HCT116 (cell line): ENCODE measurements at regions not wholly inside any gene's neighbourhood (a gene's known extent, or its start where the extent isn't known, plus 50 kb on each side); places are given as distances from the start of the nearest gene placed in this dataset.

Experiments used
- ATAC-seq: fragments of 200-7000 bp; cut with Tn5 transposase; 2 replicates; pipeline ENCODE4 v1.9.1; 2020; ENCODE audit warnings: mild to moderate bottlenecking, moderate library complexity
- BruUV-seq: library from RNA; stranded (reverse); fragments of 400-500 nt; replicated peaks from 2 replicates; lab custom pipeline; 2021; lab: Mats Ljungman, UMichigan
- CTCF ChIA-PET: fragments of 300-600 bp; sonication (Branson Sonifier 250); formaldehyde crosslinking; loops from one replicate; lab custom pipeline; 2021; ENCODE audit warnings: antibody characterized with exemption; lab: Charles Lee
- POLR2A ChIA-PET: fragments of 300-600, 350-600 bp; sonication (Branson Sonifier 250); formaldehyde crosslinking; loops from one replicate; lab custom pipeline; 2021; ENCODE audit warnings: antibody characterized with exemption; lab: Charles Lee
- RAD21 ChIA-PET, 2 experiments: fragments of 300-600 bp; sonication (Branson Sonifier 250); formaldehyde crosslinking; loops; one replicate each; lab custom pipeline; 2023; ENCODE audit warnings: low total read pairs in 2 of 2; ENCODE audit not compliant: uncharacterized antibody in 2 of 2, unreplicated experiment in 2 of 2, low non-redundant PET in 1 of 2; lab: Charles Lee
- DNase-seq: peaks from one replicate; pipeline ENCODE4 v3.0.0-alpha.2; 2010; ENCODE audit warnings: low read depth, low spot score
- H2AFZ ChIP-seq: fragments of 200-600 bp; shearing (Covaris generic), sonication (generic); 2 replicates; pipeline ENCODE4 v1.6.1; 2017; ENCODE audit warnings: low read depth, mixed run types, mixed read lengths, antibody characterized with exemption, low read length; ENCODE audit not compliant: poor library complexity, severe bottlenecking
- H3K27ac ChIP-seq: 2 replicates; pipeline ENCODE4 v1.5.1; 2012; ENCODE audit warnings: low read depth, low read length
- H3K27me3 ChIP-seq: fragments of 200-600 bp; sonication (generic); 2 replicates; pipeline ENCODE4 v1.6.1; 2016; ENCODE audit warnings: mixed run types, low read length, mixed read lengths; ENCODE audit not compliant: insufficient read depth
- H3K36me3 ChIP-seq, 2 experiments: fragments of 200-500 bp in 1 of 2; fragments of 200-600 bp in 1 of 2; sonication (Bioruptor generic) in 1 of 2; sonication (generic) in 1 of 2; 2 replicates each; pipeline versions ENCODE4 v1.5.1 to v1.6.1; 2014 to 2016; ENCODE audit warnings: low read length in 2 of 2, inconsistent platforms in 1 of 2, mixed read lengths in 1 of 2, mixed run types in 1 of 2; ENCODE audit not compliant: insufficient read depth in 2 of 2, control insufficient read depth in 1 of 2
- H3K4me1 ChIP-seq, 2 experiments: fragments of 200-600 bp in 1 of 2; sonication (generic) in 1 of 2; 2 replicates each; pipeline versions ENCODE4 v1.5.1 to v1.6.1; 2012 to 2017; ENCODE audit warnings: low read length in 2 of 2, inconsistent platforms in 1 of 2, mild to moderate bottlenecking in 1 of 2, mixed read lengths in 1 of 2, mixed run types in 1 of 2, moderate library complexity in 1 of 2; ENCODE audit not compliant: insufficient read depth in 2 of 2, control insufficient read depth in 1 of 2
- H3K4me2 ChIP-seq: fragments of 200-600 bp; sonication (generic); 2 replicates; pipeline ENCODE4 v1.6.1; 2017; ENCODE audit warnings: mixed run types, low read length, mixed read lengths
- H3K4me3 ChIP-seq, 2 experiments: fragments of 200-600 bp in 1 of 2; sonication (generic) in 1 of 2; replicated peaks in 1 of 2; 2 replicates each; pipeline ENCODE4 v1.5.1; 2011 to 2016; ENCODE audit warnings: low read length in 2 of 2, control low read depth in 1 of 2, low read depth in 1 of 2, mild to moderate bottlenecking in 1 of 2, mixed read lengths in 1 of 2, mixed run types in 1 of 2
- H3K79me2 ChIP-seq: fragments of 200-600 bp; sonication (generic); 2 replicates; pipeline ENCODE4 v1.6.1; 2017; ENCODE audit warnings: mild to moderate bottlenecking, mixed run types, low read length, moderate library complexity, mixed read lengths; ENCODE audit not compliant: insufficient read depth
- H3K9ac ChIP-seq: fragments of 200-600 bp; sonication (generic); 2 replicates; pipeline ENCODE4 v1.6.1; 2016; ENCODE audit warnings: low read length, mixed read lengths
- H3K9me2 ChIP-seq: fragments of 200-600 bp; sonication (generic), shearing (Covaris generic); 2 replicates; pipeline ENCODE4 v1.6.1; 2017; ENCODE audit warnings: mixed run types, mild to moderate bottlenecking, moderate library complexity; ENCODE audit not compliant: insufficient read depth
- H3K9me3 ChIP-seq, 2 experiments: fragments of 200-500 bp in 1 of 2; fragments of 200-600 bp in 1 of 2; sonication (Bioruptor generic) in 1 of 2; sonication (generic) in 1 of 2; 2 replicates each; pipeline ENCODE4 v1.6.1; 2014 to 2017; ENCODE audit warnings: low read length in 2 of 2, mixed read lengths in 2 of 2, inconsistent platforms in 1 of 2, low read depth in 1 of 2, mild to moderate bottlenecking in 1 of 2, mixed run types in 1 of 2, moderate library complexity in 1 of 2; ENCODE audit not compliant: control insufficient read depth in 1 of 2, insufficient read depth in 1 of 2
- H4K20me1 ChIP-seq: fragments of 200-600 bp; sonication (generic), shearing (Covaris generic); 2 replicates; pipeline ENCODE4 v1.6.1; 2017; ENCODE audit warnings: mixed run types, mild to moderate bottlenecking, moderate library complexity; ENCODE audit not compliant: insufficient read depth
- ELF1 ChIP-seq: IDR thresholded peaks from 2 replicates; pipeline ENCODE4 v1.6.1; 2012; ENCODE audit warnings: low read depth, borderline replicate concordance
- FOSL1 ChIP-seq: IDR thresholded peaks from 2 replicates; pipeline ENCODE4 v1.6.1; 2012; ENCODE audit warnings: low read depth
- POLR2A ChIP-seq: IDR thresholded peaks from 2 replicates; pipeline ENCODE4 v1.7.0; 2011; ENCODE audit warnings: borderline replicate concordance; ENCODE audit not compliant: insufficient read depth, insufficient read length; ENCODE audit errors: extremely low read depth
- SIN3A ChIP-seq: IDR thresholded peaks from 2 replicates; pipeline ENCODE4 v1.6.1; 2012; ENCODE audit warnings: low read depth
- intact Hi-C: fragments of 100-400 bp; cut with micrococcal nuclease; formaldehyde crosslinking; loops from 2 replicates; pipeline ENCODE4 v1.10.0; 2022
- TF ChIP-seq, protein P1 (sequence below): IDR thresholded peaks from 2 replicates; pipeline ENCODE4 v1.6.1; 2012

DNA sequence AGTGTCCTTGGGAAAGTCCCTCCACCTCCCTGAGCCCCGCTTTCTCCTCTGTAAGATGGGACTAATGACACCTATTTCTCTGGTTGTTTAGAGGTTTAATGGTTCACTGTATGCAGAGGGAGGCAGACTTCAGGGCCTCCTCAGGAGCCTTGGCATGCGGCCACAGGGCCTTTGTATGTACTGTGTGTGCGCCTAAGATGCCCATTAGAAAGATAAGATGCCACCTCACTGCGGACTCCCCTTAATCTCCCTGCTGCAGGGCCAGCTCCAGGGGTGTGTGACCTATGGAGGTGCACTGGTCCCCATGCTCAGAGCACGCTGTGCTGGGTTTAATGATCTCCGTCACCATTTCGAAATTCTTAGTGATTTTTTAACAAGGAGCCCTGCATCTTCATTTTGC lies 59.3 kb downstream of the TMEM235 start:
- no peaks in the 10 kb centered on the region for H3K27me3 ChIP-seq
- intact Hi-C loops: loop anchor here (1.0 kb wide), 1 partner anchor 49 kb away; no protein-coding TSS in a partner anchor
- peaks cover 2 to 23% of the 10 kb centered on the region in 2 experiments; a peak in 2 of 4 replicates for H3K4me1 ChIP-seq
- TF ChIP-seq ELF1 (no peak), POLR2A (no peak), SIN3A (no peak), FOSL1 (no peak)
- TF ChIP-seq, protein P1, sequence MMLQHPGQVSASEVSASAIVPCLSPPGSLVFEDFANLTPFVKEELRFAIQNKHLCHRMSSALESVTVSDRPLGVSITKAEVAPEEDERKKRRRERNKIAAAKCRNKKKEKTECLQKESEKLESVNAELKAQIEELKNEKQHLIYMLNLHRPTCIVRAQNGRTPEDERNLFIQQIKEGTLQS: no peak
- TF ChIP-seq, all 23 proteins: peak for 0
- H3K27ac ChIP-seq: no peak overlapping the region
- H2AFZ ChIP-seq: no peak overlapping the region
- BruUV-seq: no TSS peak
- no peaks in the 10 kb centered on the region for H3K9me3 ChIP-seq
- DNase-seq (no peak), ATAC-seq (no peak)
- H3K9ac ChIP-seq: no peak overlapping the region
- no peaks in the 10 kb centered on the region for H4K20me1 ChIP-seq
- H3K4me3 ChIP-seq: no peak overlapping the region
- RAD21 ChIA-PET: no interaction called here
- H3K9me2 ChIP-seq: no peaks in the 10 kb centered on the region
- H3K36me3 ChIP-seq: no peaks in the 10 kb centered on the region
- POLR2A ChIA-PET: no interaction called here
- CTCF ChIA-PET: interaction anchor here (1.3 kb wide), 1 partner anchor 131 kb away, joined by 3 read pairs; no protein-coding TSS in a partner anchor
- no peak overlapping the region for H3K4me2 ChIP-seq
- H3K79me2 ChIP-seq: no peaks in the 10 kb centered on the region
